Calu3 (cell line): ENCODE measurements at regions not wholly inside any gene's neighbourhood (a gene's known extent, or its start where the extent isn't known, plus 50 kb on each side); places are given as distances from the start of the nearest gene placed in this dataset.

Experiments
- BruUV-seq: library from RNA; stranded (reverse); fragments of 400-500 nt; replicated peaks from 2 replicates; lab custom pipeline; 2021; lab: Mats Ljungman, UMichigan
- CTCF ChIA-PET: fragments of 300-600 bp; sonication (Branson Sonifier 250); formaldehyde crosslinking; loops from one replicate; lab custom pipeline; 2022; ENCODE audit warnings: antibody characterized with exemption; lab: Charles Lee
- DNase-seq: peaks from one replicate; pipeline ENCODE4 v3.0.0; 2022
- H3K27ac Mint-ChIP-seq: one replicate; pipeline ENCODE4 v1.8.0; 2022; ENCODE audit warnings: mixed read lengths; ENCODE audit not compliant: unreplicated experiment
- H3K27me3 Mint-ChIP-seq: one replicate; pipeline ENCODE4 v1.8.0; 2022; ENCODE audit warnings: mixed read lengths; ENCODE audit not compliant: unreplicated experiment
- H3K36me3 Mint-ChIP-seq: one replicate; pipeline ENCODE4 v1.8.0; 2022; ENCODE audit warnings: mild to moderate bottlenecking, moderate library complexity, mixed read lengths; ENCODE audit not compliant: insufficient read depth, unreplicated experiment
- H3K4me1 Mint-ChIP-seq: one replicate; pipeline ENCODE4 v1.8.0; 2022; ENCODE audit warnings: mild to moderate bottlenecking, low read depth, mixed read lengths; ENCODE audit not compliant: unreplicated experiment
- H3K4me3 Mint-ChIP-seq: one replicate; pipeline ENCODE4 v1.8.0; 2022; ENCODE audit warnings: mild to moderate bottlenecking, low read depth, moderate library complexity, mixed read lengths; ENCODE audit not compliant: unreplicated experiment
- H3K9me3 Mint-ChIP-seq: one replicate; pipeline ENCODE4 v1.8.0; 2022; ENCODE audit warnings: low read depth, mixed read lengths; ENCODE audit not compliant: unreplicated experiment
- CTCF ChIP-seq: fragments of 200-600 bp; IDR thresholded peaks from one replicate; pipeline ENCODE4 v1.8.0; 2022; ENCODE audit warnings: antibody characterized with exemption; ENCODE audit not compliant: unreplicated experiment
- intact Hi-C: fragments of 100-400 bp; cut with micrococcal nuclease; formaldehyde crosslinking; loops from one replicate; pipeline ENCODE4 v1.10.0; 2022; ENCODE audit not compliant: unreplicated experiment

DNA sequence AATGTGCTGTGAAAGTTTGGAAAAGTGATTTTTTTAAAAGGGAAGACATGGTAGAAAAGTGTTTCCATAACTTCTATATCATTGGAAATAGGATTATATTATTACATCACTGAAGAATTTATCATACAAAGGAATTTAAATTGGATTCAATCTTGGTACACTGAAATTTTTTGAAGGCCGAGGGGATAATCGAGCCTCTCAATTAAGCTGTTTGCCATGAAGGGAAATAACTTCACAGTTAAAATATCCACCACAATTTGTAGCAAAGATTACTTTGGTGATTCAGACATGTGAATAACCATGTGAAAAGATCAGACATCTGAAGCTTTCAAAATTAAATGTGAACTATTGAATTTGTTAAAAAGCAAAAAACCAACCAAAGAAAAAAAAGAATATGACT is 215.3 kb downstream of the KLF5 start:
- no peaks in the 10 kb centered on the region for H3K4me1 Mint-ChIP-seq
- intact Hi-C loops = no loop called here
- no peaks in the 10 kb centered on the region for H3K27me3 Mint-ChIP-seq
- no peak for DNase-seq
- CTCF ChIA-PET = no interaction called here
- no TSS peak for BruUV-seq
- no peak for TF ChIP-seq CTCF
- no peak overlapping the region for H3K27ac Mint-ChIP-seq
- H3K9me3 Mint-ChIP-seq = peaks cover 2% of the 10 kb centered on the region
- no peak overlapping the region for H3K4me3 Mint-ChIP-seq
- H3K36me3 Mint-ChIP-seq = no peaks in the 10 kb centered on the region

- no peak overlapping the region for H3K4me3 Mint-ChIP-seq
- intact Hi-C loops = no loop called here
These were observed 214.9 kb downstream of the KLF5 start for GRCh38 chr13:73273745-73274144.

DNA sequence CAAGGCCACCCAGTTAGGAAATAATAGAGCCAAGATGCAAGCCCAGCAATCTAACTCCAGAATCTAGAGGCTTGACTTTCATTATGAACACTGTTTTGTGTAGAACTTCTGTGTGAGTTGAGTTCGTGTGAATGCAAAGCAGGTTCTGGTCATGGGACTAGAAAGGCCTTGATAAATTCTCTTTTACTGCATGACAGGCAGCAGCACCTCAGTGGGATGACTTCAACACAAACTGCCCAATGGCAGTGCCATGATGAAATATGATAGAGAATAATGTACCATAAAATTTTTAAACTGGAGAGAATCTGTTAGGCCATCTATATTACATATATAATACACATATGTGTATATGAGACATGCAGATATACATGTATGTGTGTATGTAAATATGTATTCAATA is 214.5 kb downstream of the KLF5 start:
- CTCF ChIA-PET = no interaction called here
- Mint-ChIP-seq H3K9me3 (peaks cover 2% of the 10 kb centered on the region), H3K4me3 (no peak overlapping the region), H3K4me1 (no peaks in the 10 kb centered on the region), H3K27ac (no peak overlapping the region), H3K27me3 (no peaks in the 10 kb centered on the region), H3K36me3 (peaks cover 2% of the 10 kb centered on the region)
- intact Hi-C loops = no loop called here
- no TSS peak for BruUV-seq
- TF ChIP-seq CTCF = no peak
- DNase-seq = no peak

More at GRCh38 chr13:73273745-73274144, 214.9 kb downstream of the KLF5 start:
- CTCF ChIA-PET = no interaction called here
- no peaks in the 10 kb centered on the region for H3K27me3 Mint-ChIP-seq
- H3K27ac Mint-ChIP-seq = no peak overlapping the region
- peaks cover 2% of the 10 kb centered on the region for H3K9me3 Mint-ChIP-seq
- no peaks in the 10 kb centered on the region for H3K36me3 Mint-ChIP-seq
- no peaks in the 10 kb centered on the region for H3K4me1 Mint-ChIP-seq
- TF ChIP-seq CTCF = no peak
- no peak for DNase-seq
- no TSS peak for BruUV-seq

- CTCF ChIA-PET = no interaction called here
- Mint-ChIP-seq H3K36me3 (peaks cover 3% of the 10 kb centered on the region), H3K9me3 (peaks cover 2% of the 10 kb centered on the region), H3K4me3 (no peak overlapping the region), H3K27me3 (no peaks in the 10 kb centered on the region), H3K4me1 (no peaks in the 10 kb centered on the region), H3K27ac (no peak overlapping the region)
- DNase-seq = no peak
- no peak for TF ChIP-seq CTCF
- BruUV-seq = no TSS peak
- intact Hi-C loops = no loop called here
These were observed 214.0 kb downstream of the KLF5 start for GRCh38 chr13:73272831-73273230.
